Fibroblast of skin of back (primary cell): ENCODE measurements at regions not wholly inside any gene's neighbourhood (a gene's known extent, or its start where the extent isn't known, plus 50 kb on each side); places are given as distances from the start of the nearest gene placed in this dataset.
A peak's percentile ranks its signal among the peaks of the same experiment; 100 is the strongest.
"Not testable (repeated sequence)": the region's sequence is repeated elsewhere in the genome, so short reads cannot be mapped to it uniquely, and the experiment has no call there.

ENCODE experiments used
- DNase-seq: peaks from one replicate; pipeline ENCODE4 v3.0.0-alpha.2; 2013

DNA sequence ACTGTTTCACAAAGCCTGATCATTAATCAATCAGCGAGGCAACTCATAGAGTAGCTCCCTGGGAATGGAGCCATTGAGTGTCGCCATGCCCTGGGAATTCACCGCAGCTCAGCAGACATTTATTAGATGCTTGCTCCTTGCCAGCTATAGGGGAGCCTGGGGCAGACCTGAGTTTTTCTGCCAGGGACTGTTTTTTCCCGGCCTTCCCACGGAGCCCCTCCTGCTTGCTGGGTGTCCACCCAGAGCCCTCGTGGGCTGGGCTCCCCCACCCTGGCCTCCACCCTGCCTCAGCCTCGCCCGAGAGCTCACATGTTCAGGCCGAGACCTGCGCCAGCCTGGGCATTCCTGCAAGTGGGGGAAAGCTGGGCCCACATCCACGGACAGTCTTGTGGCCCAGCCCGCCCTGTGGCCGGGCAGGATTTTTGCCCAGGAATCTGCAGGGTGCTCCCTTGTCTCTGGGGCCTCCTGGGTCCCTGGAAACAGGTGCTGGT is 64.9 kb downstream of the SMIM38 start:
- DNase-seq, result no peak

- DNase-seq, result no peak
Observed at GRCh38 chr11:69221086-69221485, 65.4 kb downstream of the SMIM38 start.

GRCh38 chr11:69221636-69222035 is 65.9 kb downstream of the SMIM38 start:
- DNase-seq, result not testable (repeated sequence)

GRCh38 chr11:69227271-69227670 is 66.7 kb upstream of the MYEOV start:
- no peak for DNase-seq

GRCh38 chr11:69229511-69229910 is 64.4 kb upstream of the MYEOV start:
- DNase-seq, result no peak

- no peak for DNase-seq
Observed at GRCh38 chr11:69230856-69231425, 63.0 kb upstream of the MYEOV start.

- no peak for DNase-seq
Observed at GRCh38 chr11:69231466-69232018, 62.4 kb upstream of the MYEOV start.

- no peak for DNase-seq
Observed at GRCh38 chr11:69232821-69233743, 60.9 kb upstream of the MYEOV start.

GRCh38 chr11:69233744-69234570 is 60.0 kb upstream of the MYEOV start:
- DNase-seq, result no peak

- DNase-seq, result no peak
Observed at GRCh38 chr11:69234740-69235710, 58.9 kb upstream of the MYEOV start.

DNA sequence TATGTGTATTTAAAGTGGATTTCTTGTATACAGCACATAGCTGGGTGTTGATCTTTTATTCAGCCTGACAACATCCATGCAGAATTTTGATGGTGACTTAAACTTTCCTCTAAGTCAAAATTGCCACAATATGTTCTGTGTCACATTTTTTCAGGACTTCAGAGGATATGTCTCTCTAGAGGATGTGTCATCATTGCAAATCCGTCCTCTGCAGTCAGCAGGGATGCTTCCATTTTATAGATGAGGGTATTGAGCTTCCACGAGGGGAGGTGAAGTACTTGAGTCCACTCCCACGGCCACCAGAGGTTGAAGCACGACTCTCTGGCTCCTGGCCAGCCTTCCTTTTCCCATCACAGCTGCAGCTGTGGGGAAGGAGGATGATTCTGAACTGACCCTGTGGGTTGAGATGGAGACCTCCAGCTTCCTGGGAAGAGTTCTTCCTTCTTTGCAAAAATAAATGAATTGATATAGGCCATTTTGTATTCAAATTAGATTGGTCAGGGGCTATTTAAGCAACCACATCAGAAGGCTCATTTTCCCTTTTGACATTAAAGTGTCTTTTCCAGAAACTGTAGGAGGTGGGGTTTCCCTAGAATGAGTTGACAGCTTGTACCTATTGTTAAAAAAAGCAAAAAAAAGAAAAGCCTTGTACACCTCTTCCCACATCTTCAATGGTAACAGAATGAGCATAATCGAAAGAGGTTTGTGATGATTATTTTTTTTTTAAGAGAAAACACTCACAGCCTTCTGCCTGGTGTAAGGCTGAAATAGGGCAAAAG is 55.2 kb upstream of the MYEOV start:
- DNase-seq, result peak; percentile 4

- DNase-seq, result no peak
Observed at GRCh38 chr11:69239641-69240040, 54.3 kb upstream of the MYEOV start.

DNA sequence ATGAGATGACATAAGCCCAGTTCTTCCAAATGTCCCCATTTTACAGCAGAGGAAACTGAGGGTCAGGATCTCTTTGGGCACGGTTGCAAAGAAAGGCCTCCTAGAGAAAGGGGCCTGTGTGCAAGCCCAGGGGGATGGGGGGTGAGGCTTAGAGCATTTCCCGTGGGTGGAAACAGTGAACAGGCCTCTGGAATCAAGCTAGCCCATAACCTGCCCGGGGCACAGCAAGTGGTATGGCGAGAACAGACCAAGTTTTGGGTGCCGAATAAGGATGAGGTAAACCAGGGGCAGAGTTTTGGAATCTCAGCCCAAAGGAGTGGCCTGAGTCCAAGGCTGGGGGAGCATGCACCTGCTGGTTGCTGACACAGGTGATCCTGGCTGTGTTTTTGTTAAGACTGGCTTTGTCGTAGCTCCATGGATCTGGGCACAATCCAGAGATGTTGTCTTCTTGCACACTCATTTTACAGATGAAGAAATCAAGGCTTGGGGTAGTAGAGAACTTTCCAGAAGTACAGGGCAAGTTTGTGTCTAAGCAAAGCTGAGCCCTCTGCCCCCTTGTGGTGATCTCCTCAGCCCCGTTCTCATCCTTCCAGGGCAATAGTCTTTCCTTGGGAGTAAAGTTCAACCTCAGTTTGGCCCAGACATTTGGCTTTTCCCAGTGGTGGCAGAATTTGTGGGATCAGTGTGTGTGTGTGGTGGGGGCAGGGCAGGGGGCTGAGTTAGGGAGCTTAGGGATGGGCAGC is 53.5 kb upstream of the MYEOV start:
- DNase-seq, result peak; percentile 15

DNA sequence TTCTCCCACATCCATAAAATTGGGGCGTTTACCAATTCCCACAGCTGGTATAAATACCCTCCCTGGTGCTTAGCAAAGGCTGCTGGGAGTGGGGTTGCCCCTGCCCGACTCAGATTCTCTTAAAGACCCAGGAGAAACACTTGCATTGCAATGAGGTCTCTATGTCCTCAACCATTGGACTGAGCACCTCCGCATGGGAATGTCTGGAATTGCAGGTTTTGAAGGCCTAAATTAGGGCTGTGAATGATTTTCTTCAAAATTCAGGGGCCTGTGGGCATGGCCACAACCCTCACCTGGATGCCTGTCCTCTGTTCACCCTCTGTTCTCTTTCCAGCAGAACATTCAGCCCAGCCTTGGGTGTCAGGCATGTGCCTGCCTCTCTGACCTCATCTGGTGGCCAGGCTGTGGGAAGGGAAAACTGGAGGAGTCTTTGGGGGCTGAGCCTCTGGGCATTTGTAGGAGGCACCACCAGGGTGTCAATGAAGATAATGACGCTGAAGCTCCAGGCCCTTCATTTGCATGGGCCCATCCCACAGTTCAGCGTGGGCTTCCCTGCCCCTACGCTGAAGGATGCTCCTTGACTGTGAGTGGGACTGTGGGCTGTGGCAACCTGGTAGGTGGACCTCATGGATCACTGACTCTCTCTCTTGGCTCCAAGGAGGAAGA is 52.7 kb upstream of the MYEOV start:
- no peak for DNase-seq

- no peak for DNase-seq
Observed at GRCh38 chr11:69241844-69242243, 52.1 kb upstream of the MYEOV start.

GRCh38 chr11:69242266-69242920 is 51.6 kb upstream of the MYEOV start:
- no peak for DNase-seq

DNA sequence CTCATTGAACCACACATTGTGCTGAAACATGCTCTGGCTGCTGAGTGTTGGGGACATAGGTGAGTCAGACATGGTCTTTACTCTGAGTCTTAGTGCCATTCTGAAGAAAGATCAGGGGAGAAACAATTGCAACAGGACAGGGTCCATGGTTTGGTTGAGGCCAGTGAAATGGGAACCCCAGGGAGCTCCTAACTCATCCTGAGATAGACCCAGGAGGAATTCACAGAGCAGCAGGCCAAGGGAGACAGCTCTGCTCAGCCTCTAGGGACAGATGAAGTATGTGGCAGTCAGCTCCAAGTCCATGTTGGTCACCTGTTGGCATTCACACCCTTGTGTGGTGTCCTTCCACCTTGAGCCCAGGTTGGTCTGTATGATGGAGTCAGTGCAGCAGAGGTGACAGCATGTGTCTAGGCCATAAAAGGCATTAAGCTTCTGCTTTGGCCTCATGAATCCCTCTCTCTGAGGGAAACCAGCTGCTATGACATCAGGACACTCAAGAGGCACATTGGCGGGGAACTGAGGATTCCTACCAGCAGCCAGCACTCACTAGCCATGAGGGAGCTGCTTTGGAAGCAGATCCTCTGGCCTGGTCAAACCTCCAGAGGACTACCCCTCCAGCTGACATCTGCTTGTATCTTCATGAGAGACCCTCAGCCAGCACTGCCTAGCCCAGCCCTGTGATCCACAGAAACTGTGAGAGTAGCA is 50.3 kb upstream of the MYEOV start:
- DNase-seq, result no peak
